Naive thymus-derived CD4-positive, alpha-beta T cell (primary cell): ENCODE measurements at regions not wholly inside any gene's neighbourhood (a gene's known extent, or its start where the extent isn't known, plus 50 kb on each side); places are given as distances from the start of the nearest gene placed in this dataset.
A peak's percentile ranks its signal among the peaks of the same experiment; 100 is the strongest.
"Not testable (repeated sequence)": the region's sequence is repeated elsewhere in the genome, so short reads cannot be mapped to it uniquely, and the experiment has no call there.

ENCODE experiments used
- ATAC-seq: fragments of 150-1000 bp; cut with Tn5 transposase; 2 replicates; pipeline ENCODE4 v1.10.0; 2021; ENCODE audit warnings: mild to moderate bottlenecking, moderate library complexity
- CTCF ChIA-PET: fragments of 350-600 bp; sonication (Branson Sonifier 250); formaldehyde crosslinking; loops from one replicate; lab custom pipeline; 2021; ENCODE audit warnings: antibody characterized with exemption; lab: Charles Lee
- POLR2A ChIA-PET: fragments of 350-600 bp; sonication (Branson Sonifier 250); formaldehyde crosslinking; loops from one replicate; lab custom pipeline; 2021; ENCODE audit warnings: antibody characterized with exemption, inconsistent platforms; lab: Charles Lee
- DNase-seq, 9 donors: peaks; one replicate each; pipeline versions ENCODE4 v3.0.0 to v3.0.0-alpha.2; 2020 to 2022; ENCODE audit warnings: mixed read lengths in 1 of 9
- H3K27ac ChIP-seq: one replicate; pipeline ENCODE4 v1.7.0; 2013; ENCODE audit warnings: mild to moderate bottlenecking, low read depth, low read length, moderate library complexity
- H3K27me3 ChIP-seq, 2 donors: one replicate each; pipeline ENCODE4 v1.7.0; 2013; ENCODE audit warnings: low read length in 2 of 2, mild to moderate bottlenecking in 2 of 2, moderate library complexity in 2 of 2; ENCODE audit not compliant: control insufficient read depth in 2 of 2, insufficient read depth in 2 of 2
- H3K36me3 ChIP-seq, 3 experiments: 1 replicate in 2 of 3; 2 replicates in 1 of 3; pipeline ENCODE4 v1.7.0; 2013; ENCODE audit warnings: low read length in 3 of 3, mild to moderate bottlenecking in 3 of 3, moderate library complexity in 1 of 3; ENCODE audit not compliant: insufficient read depth in 3 of 3, control insufficient read depth in 2 of 3
- H3K4me1 ChIP-seq, 2 donors: one replicate each; pipeline ENCODE4 v1.7.0; 2013; ENCODE audit warnings: low read length in 2 of 2, mild to moderate bottlenecking in 2 of 2, moderate library complexity in 1 of 2; ENCODE audit not compliant: control insufficient read depth in 2 of 2, insufficient read depth in 2 of 2
- H3K4me3 ChIP-seq: 2 replicates; pipeline ENCODE4 v1.7.0; 2013; ENCODE audit warnings: mild to moderate bottlenecking, low read length
- H3K9me3 ChIP-seq, 3 experiments: 1 replicate in 2 of 3; 2 replicates in 1 of 3; pipeline ENCODE4 v1.7.0; 2013; ENCODE audit warnings: low read length in 3 of 3; ENCODE audit not compliant: control insufficient read depth in 2 of 3
- H3K27ac Mint-ChIP-seq, 9 donors: one replicate each; pipeline ENCODE4 v1.8.0; 2020 to 2022; ENCODE audit warnings: mixed read lengths in 9 of 9, mild to moderate bottlenecking in 8 of 9, moderate library complexity in 5 of 9, inconsistent platforms in 2 of 9
- H3K27me3 Mint-ChIP-seq, 5 donors: one replicate each; pipeline ENCODE4 v1.8.0; 2021 to 2022; ENCODE audit warnings: mixed read lengths in 5 of 5, mild to moderate bottlenecking in 1 of 5
- H3K36me3 Mint-ChIP-seq, 5 donors: one replicate each; pipeline ENCODE4 v1.8.0; 2020 to 2022; ENCODE audit warnings: mixed read lengths in 5 of 5, mild to moderate bottlenecking in 3 of 5, inconsistent platforms in 1 of 5
- H3K4me1 Mint-ChIP-seq, 7 donors: one replicate each; pipeline ENCODE4 v1.8.0; 2020 to 2022; ENCODE audit warnings: mixed read lengths in 7 of 7, mild to moderate bottlenecking in 3 of 7, inconsistent platforms in 1 of 7
- H3K4me3 Mint-ChIP-seq, 10 donors: one replicate each; pipeline ENCODE4 v1.8.0; 2020 to 2022; ENCODE audit warnings: mild to moderate bottlenecking in 10 of 10, mixed read lengths in 10 of 10, moderate library complexity in 6 of 10, inconsistent platforms in 2 of 10
- H3K9me3 Mint-ChIP-seq, 11 donors: one replicate each; pipeline ENCODE4 v1.8.0; 2020 to 2022; ENCODE audit warnings: mixed read lengths in 11 of 11, mild to moderate bottlenecking in 4 of 11, inconsistent platforms in 1 of 11, moderate library complexity in 1 of 11
- intact Hi-C, 2 donors: fragments of 100-400 bp; cut with micrococcal nuclease; formaldehyde crosslinking; loops; one replicate each; pipeline ENCODE4 v1.15.1; 2023

DNA sequence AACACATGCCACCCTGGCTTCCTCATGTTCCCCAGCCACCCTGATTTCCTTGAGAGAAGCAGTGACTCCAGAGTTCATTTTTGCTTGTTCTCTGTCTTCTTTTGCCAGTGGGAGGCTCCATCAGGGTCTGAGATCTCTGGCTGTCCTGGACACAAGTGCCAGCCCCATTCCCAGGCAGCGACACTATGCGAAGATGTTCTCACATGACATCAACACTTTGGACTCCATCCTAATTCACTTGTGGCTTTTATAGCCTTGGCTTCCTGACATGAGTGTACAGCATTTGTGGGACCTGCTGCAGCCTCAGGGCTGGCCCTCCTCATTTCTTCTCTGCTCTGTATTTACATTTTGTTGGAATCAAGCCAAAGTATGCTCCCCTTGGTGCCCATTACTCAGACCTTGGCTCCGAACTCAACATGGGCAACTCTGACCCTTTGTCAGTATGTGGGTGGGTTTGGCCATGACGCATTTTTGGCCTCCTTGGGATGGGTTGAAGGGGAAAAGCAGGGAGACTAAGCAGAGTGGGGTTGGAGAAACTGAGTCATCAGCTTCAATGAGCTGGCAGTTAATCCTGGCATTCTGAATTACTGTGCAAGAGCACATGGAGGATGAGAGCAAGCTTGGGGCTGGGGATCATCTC lies 119.0 kb upstream of the EEF2KMT start:
- Histone ChIP-seq H3K9me3 (no peaks in the 10 kb centered on the region), H3K27me3 (peaks cover 0 to 3% of the 10 kb centered on the region in 2 donors), H3K27ac (no peak overlapping the region), H3K36me3 (no peaks in the 10 kb centered on the region), H3K4me1 (no peaks in the 10 kb centered on the region), H3K4me3 (no peak overlapping the region)
- Mint-ChIP-seq H3K4me3 (no peak overlapping the region), H3K27me3 (peaks cover 0 to 56% (median 52%) of the 10 kb centered on the region in 5 donors), H3K9me3 (peaks cover 0 to 7% (median 0%) of the 10 kb centered on the region in 11 donors), H3K36me3 (peaks cover 0 to 3% (median 0%) of the 10 kb centered on the region in 5 donors), H3K4me1 (peaks cover 0 to 5% (median 0%) of the 10 kb centered on the region in 7 donors), H3K27ac (no peak overlapping the region)
- ATAC-seq (no peak), DNase-seq (no peak)
- ChIA-PET CTCF (no interaction called here), POLR2A (no interaction called here)
- intact Hi-C loops: no loop called here

DNA sequence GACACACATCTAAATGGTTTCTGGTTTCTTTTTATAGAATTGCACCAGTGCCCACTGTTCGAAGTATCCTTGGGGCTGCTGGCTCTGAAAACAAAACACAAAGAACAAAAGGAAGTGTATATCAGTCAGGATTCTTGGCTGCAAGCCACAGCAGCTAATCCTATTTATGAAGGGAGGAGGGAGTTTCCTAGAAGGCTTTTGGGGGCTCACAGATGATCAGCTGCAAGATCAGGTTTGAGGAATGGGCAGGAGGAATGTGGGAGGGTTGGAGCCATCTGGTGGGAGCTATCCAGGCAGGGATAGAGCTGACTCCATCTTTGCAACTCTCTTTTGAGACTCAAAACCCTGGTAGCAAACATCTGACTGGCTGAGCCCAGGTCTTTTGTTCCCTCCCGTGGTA lies 118.3 kb upstream of the EEF2KMT start:
- peaks cover 0 to 3% of the 10 kb centered on the region in 2 donors for H3K27me3 ChIP-seq
- ATAC-seq (no peak), DNase-seq (no peak)
- Mint-ChIP-seq H3K4me3 (no peak overlapping the region), H3K27ac (no peak overlapping the region), H3K4me1 (peaks cover 0 to 5% (median 0%) of the 10 kb centered on the region in 7 donors), H3K27me3 (peaks cover 0 to 57% (median 50%) of the 10 kb centered on the region in 5 donors), H3K36me3 (peaks cover 0 to 3% (median 0%) of the 10 kb centered on the region in 5 donors), H3K9me3 (peaks cover 0 to 7% (median 0%) of the 10 kb centered on the region in 11 donors)
- no peak overlapping the region for H3K4me3 ChIP-seq
- intact Hi-C loops: no loop called here
- no peaks in the 10 kb centered on the region for H3K36me3 ChIP-seq
- ChIA-PET POLR2A (no interaction called here), CTCF (no interaction called here)
- no peaks in the 10 kb centered on the region for H3K4me1 ChIP-seq
- no peaks in the 10 kb centered on the region for H3K9me3 ChIP-seq
- H3K27ac ChIP-seq: no peak overlapping the region

- H3K36me3 ChIP-seq: no peaks in the 10 kb centered on the region
- Mint-ChIP-seq H3K9me3 (peaks cover 0 to 7% (median 0%) of the 10 kb centered on the region in 11 donors), H3K36me3 (peaks cover 0 to 3% (median 0%) of the 10 kb centered on the region in 5 donors), H3K27ac (no peak overlapping the region), H3K27me3 (peaks cover 0 to 57% (median 50%) of the 10 kb centered on the region in 5 donors), H3K4me3 (no peak overlapping the region), H3K4me1 (peaks cover 0 to 12% (median 4%) of the 10 kb centered on the region in 7 donors)
- intact Hi-C loops: no loop called here
- H3K9me3 ChIP-seq: no peaks in the 10 kb centered on the region
- ATAC-seq (no peak), DNase-seq (no peak)
- H3K27me3 ChIP-seq: peaks cover 0 to 3% of the 10 kb centered on the region in 2 donors
- H3K4me1 ChIP-seq: no peaks in the 10 kb centered on the region
- ChIA-PET CTCF (no interaction called here), POLR2A (no interaction called here)
- H3K27ac ChIP-seq: no peak overlapping the region
- H3K4me3 ChIP-seq: no peak overlapping the region
Observed at GRCh38 chr16:5214466-5214865, 116.9 kb upstream of the EEF2KMT start.

DNA sequence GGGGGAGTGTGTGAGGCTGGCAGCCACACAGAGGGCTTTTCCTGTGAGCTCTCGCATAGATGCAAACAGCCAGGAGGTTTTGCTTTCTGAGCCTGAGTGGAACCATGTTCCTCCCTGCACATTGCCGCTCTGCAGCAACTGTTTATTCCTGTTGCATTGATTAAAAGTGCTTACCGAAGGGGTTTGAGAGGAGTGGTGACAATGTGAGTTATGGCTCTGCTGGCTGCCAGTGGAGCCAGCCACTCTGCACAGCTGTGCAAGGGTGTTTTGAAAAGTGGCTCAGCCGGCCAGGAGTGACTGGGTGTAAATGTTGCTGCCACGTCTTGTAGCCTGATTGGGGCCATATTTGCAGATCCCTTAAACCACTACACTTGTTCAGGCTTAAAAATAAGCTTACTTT lies 114.9 kb upstream of the EEF2KMT start:
- H3K4me3 ChIP-seq, H3K9me3 Mint-ChIP-seq, ATAC-seq, H3K27me3 ChIP-seq, H3K27ac ChIP-seq, H3K4me1 ChIP-seq, CTCF ChIA-PET, H3K9me3 ChIP-seq, H3K36me3 Mint-ChIP-seq, H3K36me3 ChIP-seq, DNase-seq, H3K27ac Mint-ChIP-seq, H3K4me3 Mint-ChIP-seq, intact Hi-C loops, POLR2A ChIA-PET: not testable (repeated sequence)
- H3K27me3 Mint-ChIP-seq: peaks cover 0 to 43% (median 37%) of the 10 kb centered on the region in 5 donors
- peaks cover 0 to 12% (median 4%) of the 10 kb centered on the region in 7 donors for H3K4me1 Mint-ChIP-seq

DNA sequence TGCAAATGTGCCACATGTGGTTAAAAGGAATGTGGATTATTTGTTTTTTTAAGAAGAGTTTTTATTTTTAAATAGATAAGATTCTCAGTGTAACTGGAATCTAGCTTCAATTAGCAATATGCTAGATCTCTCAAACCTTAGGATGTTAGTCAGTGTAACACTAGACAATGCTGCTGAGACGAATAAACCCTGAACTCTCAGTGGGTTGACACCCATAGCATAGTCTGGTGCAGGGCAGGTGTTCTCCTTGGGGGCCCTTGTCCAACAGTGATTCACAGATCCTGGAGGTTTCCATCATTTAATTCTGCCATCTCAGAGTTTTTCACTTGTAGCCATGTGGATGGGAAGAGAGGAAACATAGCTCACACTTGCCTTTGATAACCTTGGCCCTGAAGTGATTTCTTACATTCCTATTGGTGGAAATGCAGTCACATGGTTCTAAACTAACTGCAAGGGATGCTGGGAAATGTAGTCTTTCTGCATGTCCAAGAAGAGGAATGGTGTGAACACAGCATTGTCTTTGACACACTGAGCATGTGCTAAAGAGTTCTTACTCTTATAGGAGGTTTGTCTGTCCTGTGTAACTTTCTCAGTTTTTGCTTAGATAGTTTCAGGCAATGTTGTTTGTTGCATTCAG lies 110.4 kb upstream of the EEF2KMT start:
- CTCF ChIA-PET: not testable (repeated sequence)
- DNase-seq: peak in 1 of 9 donors; percentile 1

GRCh38 chr16:5207001-5207523 lies 109.5 kb upstream of the EEF2KMT start:
- Histone ChIP-seq H3K27ac (no peak overlapping the region), H3K4me3 (no peak overlapping the region), H3K27me3 (no peaks in the 10 kb centered on the region), H3K9me3 (no peaks in the 10 kb centered on the region), H3K4me1 (no peaks in the 10 kb centered on the region), H3K36me3 (no peaks in the 10 kb centered on the region)
- Mint-ChIP-seq H3K4me1 (peaks cover 0 to 12% (median 5%) of the 10 kb centered on the region in 7 donors), H3K4me3 (no peak overlapping the region), H3K9me3 (peaks cover 0 to 6% (median 0%) of the 10 kb centered on the region in 11 donors), H3K27ac (no peak overlapping the region), H3K27me3 (peaks cover 0 to 9% (median 6%) of the 10 kb centered on the region in 5 donors), H3K36me3 (no peaks in the 10 kb centered on the region)
- POLR2A ChIA-PET: no interaction called here
- intact Hi-C loops: no loop called here
- no peak for ATAC-seq
- CTCF ChIA-PET: no interaction called here
- no peak for DNase-seq

More for the DNA sequence above, 110.4 kb upstream of the EEF2KMT start:
- H3K36me3 ChIP-seq, H3K9me3 Mint-ChIP-seq, H3K27me3 ChIP-seq, H3K9me3 ChIP-seq, ATAC-seq, POLR2A ChIA-PET, H3K27ac Mint-ChIP-seq, H3K27ac ChIP-seq, H3K36me3 Mint-ChIP-seq, H3K4me1 ChIP-seq, H3K4me3 Mint-ChIP-seq, intact Hi-C loops, H3K4me3 ChIP-seq: not testable (repeated sequence)
- H3K27me3 Mint-ChIP-seq: peaks cover 0 to 16% (median 11%) of the 10 kb centered on the region in 5 donors
- H3K4me1 Mint-ChIP-seq: peaks cover 0 to 12% (median 5%) of the 10 kb centered on the region in 7 donors
